Smooth muscle cell (in vitro differentiated cells): ENCODE measurements at regions not wholly inside any gene's neighbourhood (a gene's known extent, or its start where the extent isn't known, plus 50 kb on each side); places are given as distances from the start of the nearest gene placed in this dataset.

Experiments used
- DNase-seq: peaks from one replicate; lab custom pipeline; 2025; ENCODE audit not compliant: unreplicated experiment; lab: John Stamatoyannopoulos, UW
- H2AFZ ChIP-seq: fragments of 200-600 bp; sonication (generic); 2 replicates; pipeline ENCODE4 v1.6.0; 2016; ENCODE audit warnings: antibody characterized with exemption, low read depth, mild to moderate bottlenecking
- H3F3A ChIP-seq: fragments of 200-600 bp; sonication (generic); 2 replicates; pipeline ENCODE4 v1.6.0; 2017; ENCODE audit warnings: antibody characterized with exemption, low read depth
- H3K27ac ChIP-seq: fragments of 200-600 bp; sonication (generic); 2 replicates; pipeline ENCODE4 v1.5.1; 2016; ENCODE audit warnings: low read depth, mild to moderate bottlenecking
- H3K27me3 ChIP-seq: fragments of 200-600 bp; sonication (generic); 2 replicates; pipeline ENCODE4 v1.6.1; 2016; ENCODE audit warnings: low read depth, mild to moderate bottlenecking
- H3K36me3 ChIP-seq: fragments of 200-600 bp; sonication (generic); 2 replicates; pipeline ENCODE4 v1.5.1; 2016; ENCODE audit warnings: low read depth
- H3K4me1 ChIP-seq: fragments of 200-600 bp; sonication (generic); 2 replicates; pipeline ENCODE4 v1.5.1; 2016; ENCODE audit warnings: low read depth
- H3K4me2 ChIP-seq: fragments of 200-600 bp; sonication (generic); 2 replicates; pipeline ENCODE4 v1.6.0; 2016; ENCODE audit warnings: mild to moderate bottlenecking
- H3K4me3 ChIP-seq: fragments of 200-600 bp; sonication (generic); 2 replicates; pipeline ENCODE4 v1.5.1; 2016; ENCODE audit warnings: mild to moderate bottlenecking
- H3K79me2 ChIP-seq: fragments of 200-600 bp; sonication (generic); 2 replicates; pipeline ENCODE4 v1.6.0; 2016; ENCODE audit warnings: low read depth, mild to moderate bottlenecking
- H3K9ac ChIP-seq: fragments of 200-600 bp; sonication (generic); 2 replicates; pipeline ENCODE4 v1.6.0; 2016; ENCODE audit warnings: low read depth
- H3K9me3 ChIP-seq: fragments of 200-600 bp; sonication (generic); replicated peaks from 2 replicates; pipeline ENCODE4 v1.5.1; 2016; ENCODE audit warnings: low read depth
- H4K20me1 ChIP-seq: fragments of 200-600 bp; sonication (generic); 2 replicates; pipeline ENCODE4 v1.6.0; 2016; ENCODE audit warnings: low read depth
- CTCF ChIP-seq: fragments of 200-600 bp; sonication (generic); IDR thresholded peaks from 2 replicates; pipeline ENCODE4 v1.5.1; 2017; ENCODE audit warnings: borderline replicate concordance, mild to moderate bottlenecking, antibody characterized with exemption; ENCODE audit not compliant: insufficient read depth, poor library complexity, severe bottlenecking
- WGBS: methylation state at CpG from one replicate; pipeline ENCODE4 v1.1.7; 2016; ENCODE audit warnings: low lambda C conversion rate; 5-methylcytosine and 5-hydroxymethylcytosine counted together

- no peaks in the 10 kb centered on the region for H3K4me1 ChIP-seq
- H4K20me1 ChIP-seq, result no peaks in the 10 kb centered on the region
- no peak overlapping the region for H3K27ac ChIP-seq
- TF ChIP-seq CTCF, result no peak
- whole genome bisulfite sequencing, result 79% methylated on average over 4 of the region's 4 CpGs
- no peak overlapping the region for H3K4me3 ChIP-seq
- H3K9ac ChIP-seq, result no peak overlapping the region
- no peaks in the 10 kb centered on the region for H3F3A ChIP-seq
- H2AFZ ChIP-seq, result no peak overlapping the region
- DNase-seq, result no peak
- H3K9me3 ChIP-seq, result no peaks in the 10 kb centered on the region
- H3K79me2 ChIP-seq, result no peaks in the 10 kb centered on the region
- no peaks in the 10 kb centered on the region for H3K36me3 ChIP-seq
- H3K4me2 ChIP-seq, result no peak overlapping the region
- H3K27me3 ChIP-seq, result no peaks in the 10 kb centered on the region
Observed at GRCh38 chr1:189499736-189500135, 977.9 kb downstream of the BRINP3 start.

GRCh38 chr1:189500778-189501177 is 976.9 kb downstream of the BRINP3 start:
- Histone ChIP-seq H3K4me3 (no peak overlapping the region), H2AFZ (no peak overlapping the region), H3K27ac (no peak overlapping the region), H3K9me3 (no peaks in the 10 kb centered on the region), H3K4me2 (no peak overlapping the region), H4K20me1 (no peaks in the 10 kb centered on the region), H3K36me3 (no peaks in the 10 kb centered on the region), H3K27me3 (no peaks in the 10 kb centered on the region), H3K4me1 (no peaks in the 10 kb centered on the region), H3K79me2 (no peaks in the 10 kb centered on the region), H3F3A (no peaks in the 10 kb centered on the region), H3K9ac (no peak overlapping the region)
- DNase-seq, result no peak
- 97% methylated on average over 2 of the region's 2 CpGs for WGBS
- TF ChIP-seq CTCF, result no peak

- H3K4me2 ChIP-seq, result no peak overlapping the region
- H3K4me1 ChIP-seq, result no peaks in the 10 kb centered on the region
- no peaks in the 10 kb centered on the region for H3K9me3 ChIP-seq
- TF ChIP-seq CTCF, result no peak
- no peak overlapping the region for H3K9ac ChIP-seq
- H3K27ac ChIP-seq, result no peak overlapping the region
- no peak overlapping the region for H3K4me3 ChIP-seq
- no peaks in the 10 kb centered on the region for H3K36me3 ChIP-seq
- H2AFZ ChIP-seq, result no peak overlapping the region
- H3K79me2 ChIP-seq, result no peaks in the 10 kb centered on the region
- H3K27me3 ChIP-seq, result no peaks in the 10 kb centered on the region
- H3F3A ChIP-seq, result no peaks in the 10 kb centered on the region
- no peaks in the 10 kb centered on the region for H4K20me1 ChIP-seq
- no peak for DNase-seq
Observed at GRCh38 chr1:189510827-189511226, 966.8 kb downstream of the BRINP3 start.

GRCh38 chr1:189513091-189513490 is 964.6 kb downstream of the BRINP3 start:
- no peak overlapping the region for H3K27ac ChIP-seq
- no peaks in the 10 kb centered on the region for H4K20me1 ChIP-seq
- no peak overlapping the region for H3K4me3 ChIP-seq
- WGBS, result 87% methylated on average over 6 of the region's 6 CpGs
- no peaks in the 10 kb centered on the region for H3K36me3 ChIP-seq
- H3K9me3 ChIP-seq, result no peaks in the 10 kb centered on the region
- no peaks in the 10 kb centered on the region for H3K79me2 ChIP-seq
- no peak for TF ChIP-seq CTCF
- no peaks in the 10 kb centered on the region for H3K27me3 ChIP-seq
- H3F3A ChIP-seq, result no peaks in the 10 kb centered on the region
- H3K9ac ChIP-seq, result no peak overlapping the region
- H3K4me2 ChIP-seq, result no peak overlapping the region
- no peak overlapping the region for H2AFZ ChIP-seq
- no peak for DNase-seq
- no peaks in the 10 kb centered on the region for H3K4me1 ChIP-seq
